Calu3 (cell line): ENCODE measurements at regions not wholly inside any gene's neighbourhood (a gene's known extent, or its start where the extent isn't known, plus 50 kb on each side); places are given as distances from the start of the nearest gene placed in this dataset.

Source experiments
- BruUV-seq: library from RNA; stranded (reverse); fragments of 400-500 nt; replicated peaks from 2 replicates; lab custom pipeline; 2021; lab: Mats Ljungman, UMichigan
- CTCF ChIA-PET: fragments of 300-600 bp; sonication (Branson Sonifier 250); formaldehyde crosslinking; loops from one replicate; lab custom pipeline; 2022; ENCODE audit warnings: antibody characterized with exemption; lab: Charles Lee
- DNase-seq: peaks from one replicate; pipeline ENCODE4 v3.0.0; 2022
- H3K27ac Mint-ChIP-seq: one replicate; pipeline ENCODE4 v1.8.0; 2022; ENCODE audit warnings: mixed read lengths; ENCODE audit not compliant: unreplicated experiment
- H3K27me3 Mint-ChIP-seq: one replicate; pipeline ENCODE4 v1.8.0; 2022; ENCODE audit warnings: mixed read lengths; ENCODE audit not compliant: unreplicated experiment
- H3K36me3 Mint-ChIP-seq: one replicate; pipeline ENCODE4 v1.8.0; 2022; ENCODE audit warnings: mild to moderate bottlenecking, moderate library complexity, mixed read lengths; ENCODE audit not compliant: insufficient read depth, unreplicated experiment
- H3K4me1 Mint-ChIP-seq: one replicate; pipeline ENCODE4 v1.8.0; 2022; ENCODE audit warnings: mild to moderate bottlenecking, low read depth, mixed read lengths; ENCODE audit not compliant: unreplicated experiment
- H3K4me3 Mint-ChIP-seq: one replicate; pipeline ENCODE4 v1.8.0; 2022; ENCODE audit warnings: mild to moderate bottlenecking, low read depth, moderate library complexity, mixed read lengths; ENCODE audit not compliant: unreplicated experiment
- H3K9me3 Mint-ChIP-seq: one replicate; pipeline ENCODE4 v1.8.0; 2022; ENCODE audit warnings: low read depth, mixed read lengths; ENCODE audit not compliant: unreplicated experiment
- CTCF ChIP-seq: fragments of 200-600 bp; IDR thresholded peaks from one replicate; pipeline ENCODE4 v1.8.0; 2022; ENCODE audit warnings: antibody characterized with exemption; ENCODE audit not compliant: unreplicated experiment
- intact Hi-C: fragments of 100-400 bp; cut with micrococcal nuclease; formaldehyde crosslinking; loops from one replicate; pipeline ENCODE4 v1.10.0; 2022; ENCODE audit not compliant: unreplicated experiment

GRCh38 chr9:121584421-121584820 lies 67.0 kb upstream of the DAB2IP start:
- Mint-ChIP-seq H3K27me3 (peaks cover 40% of the 10 kb centered on the region), H3K4me3 (no peak overlapping the region), H3K9me3 (no peaks in the 10 kb centered on the region), H3K27ac (no peak overlapping the region), H3K4me1 (peaks cover 10% of the 10 kb centered on the region), H3K36me3 (no peaks in the 10 kb centered on the region)
- DNase-seq: no peak
- CTCF ChIA-PET: no interaction called here
- intact Hi-C loops: no loop called here
- no peak for TF ChIP-seq CTCF
- no TSS peak for BruUV-seq

GRCh38 chr9:121587863-121588262 lies 63.6 kb upstream of the DAB2IP start:
- Mint-ChIP-seq H3K9me3 (no peaks in the 10 kb centered on the region), H3K4me3 (no peak overlapping the region), H3K36me3 (no peaks in the 10 kb centered on the region), H3K4me1 (no peaks in the 10 kb centered on the region), H3K27me3 (peaks cover 60% of the 10 kb centered on the region), H3K27ac (no peak overlapping the region)
- no TSS peak for BruUV-seq
- DNase-seq: no peak
- TF ChIP-seq CTCF: no peak
- CTCF ChIA-PET: no interaction called here
- intact Hi-C loops: no loop called here

- no peak overlapping the region for H3K27ac Mint-ChIP-seq
- no peaks in the 10 kb centered on the region for H3K4me1 Mint-ChIP-seq
- no peaks in the 10 kb centered on the region for H3K9me3 Mint-ChIP-seq
- TF ChIP-seq CTCF: no peak
- no peak overlapping the region for H3K4me3 Mint-ChIP-seq
- no peak for DNase-seq
- CTCF ChIA-PET: no interaction called here
- intact Hi-C loops: no loop called here
- BruUV-seq: no TSS peak
- H3K36me3 Mint-ChIP-seq: no peaks in the 10 kb centered on the region
- peaks cover 60% of the 10 kb centered on the region for H3K27me3 Mint-ChIP-seq
Observed at GRCh38 chr9:121589986-121590385, 61.4 kb upstream of the DAB2IP start.

GRCh38 chr9:121592265-121592664 lies 59.2 kb upstream of the DAB2IP start:
- DNase-seq: no peak
- no peaks in the 10 kb centered on the region for H3K9me3 Mint-ChIP-seq
- no TSS peak for BruUV-seq
- intact Hi-C loops: no loop called here
- TF ChIP-seq CTCF: no peak
- no peaks in the 10 kb centered on the region for H3K4me1 Mint-ChIP-seq
- CTCF ChIA-PET: no interaction called here
- no peak overlapping the region for H3K27ac Mint-ChIP-seq
- no peaks in the 10 kb centered on the region for H3K36me3 Mint-ChIP-seq
- H3K4me3 Mint-ChIP-seq: no peak overlapping the region
- peaks cover 50% of the 10 kb centered on the region for H3K27me3 Mint-ChIP-seq

- intact Hi-C loops: no loop called here
- no peak overlapping the region for H3K27ac Mint-ChIP-seq
- H3K4me3 Mint-ChIP-seq: no peak overlapping the region
- CTCF ChIA-PET: no interaction called here
- peaks cover 42% of the 10 kb centered on the region for H3K27me3 Mint-ChIP-seq
- DNase-seq: no peak
- no peaks in the 10 kb centered on the region for H3K4me1 Mint-ChIP-seq
- no peaks in the 10 kb centered on the region for H3K9me3 Mint-ChIP-seq
- no peaks in the 10 kb centered on the region for H3K36me3 Mint-ChIP-seq
- TF ChIP-seq CTCF: no peak
- BruUV-seq: no TSS peak
Observed at GRCh38 chr9:121593066-121593465, 58.4 kb upstream of the DAB2IP start.
